HEK293 (cell line): ENCODE measurements at regions not wholly inside any gene's neighbourhood (a gene's known extent, or its start where the extent isn't known, plus 50 kb on each side); places are given as distances from the start of the nearest gene placed in this dataset.

Source experiments
- CTCF ChIP-seq: fragments of 450-650 bp; formaldehyde crosslinking; IDR thresholded peaks from 2 replicates; pipeline ENCODE4 v1.5.1; 2016; ENCODE audit warnings: missing biosample characterization, missing genetic modification characterization
- GLIS1 ChIP-seq: fragments of 450-650 bp; formaldehyde crosslinking; IDR thresholded peaks from 2 replicates; pipeline ENCODE4 v1.5.1; 2016; ENCODE audit warnings: missing biosample characterization, missing genetic modification characterization
- YY1 ChIP-seq: fragments of 450-650 bp; formaldehyde crosslinking; IDR thresholded peaks from 2 replicates; pipeline ENCODE4 v1.5.1; 2018; ENCODE audit warnings: missing biosample characterization, missing genetic modification characterization
- ZBTB17 ChIP-seq: fragments of 450-650 bp; formaldehyde crosslinking; IDR thresholded peaks from 2 replicates; pipeline ENCODE4 v1.5.1; 2016; ENCODE audit warnings: missing biosample characterization, missing genetic modification characterization
- ZNF239 ChIP-seq: fragments of 450-650 bp; formaldehyde crosslinking; IDR thresholded peaks from 2 replicates; pipeline ENCODE4 v1.5.1; 2016; ENCODE audit warnings: missing biosample characterization, missing genetic modification characterization
- ZNF768 ChIP-seq: fragments of 450-650 bp; formaldehyde crosslinking; IDR thresholded peaks from 2 replicates; pipeline ENCODE4 v1.5.1; 2018; ENCODE audit warnings: missing biosample characterization, mild to moderate bottlenecking, missing genetic modification characterization
- ZNF776 ChIP-seq: fragments of 450-650 bp; formaldehyde crosslinking; IDR thresholded peaks from 2 replicates; pipeline ENCODE4 v1.5.0; 2017; ENCODE audit warnings: missing biosample characterization, missing genetic modification characterization, borderline replicate concordance

- TF ChIP-seq ZNF776 (tag by site-specific recombination) (no peak), ZNF768 (tag by site-specific recombination) (no peak), CTCF (tag by site-specific recombination) (no peak), GLIS1 (tag by site-specific recombination) (no peak), ZNF239 (no peak), YY1 (tag by site-specific recombination) (no peak), ZBTB17 (no peak)
These were observed 218.4 kb upstream of the PCDH15 start for GRCh38 chr10:55019439-55019838.
